A549 (cell line): ENCODE measurements at regions not wholly inside any gene's neighbourhood (a gene's known extent, or its start where the extent isn't known, plus 50 kb on each side); places are given as distances from the start of the nearest gene placed in this dataset.

ENCODE experiments used
- ATAC-seq, 2 experiments: fragments of 200-7000 bp in 1 of 2; fragments of >200 bp in 1 of 2; cut with Nextera tagmentation in 1 of 2; cut with Tn5 transposase in 1 of 2; 3 replicates each; pipeline versions ENCODE4 v1.8.0 to v1.9.1; 2018 to 2020; ENCODE audit warnings: mild to moderate bottlenecking in 1 of 2, moderate library complexity in 1 of 2
- CTCF ChIA-PET: fragments of 300-600 bp; sonication (Branson Sonifier 250); formaldehyde crosslinking; extraction: SDS; loops from one replicate; lab custom pipeline; 2021; ENCODE audit warnings: antibody characterized with exemption, inconsistent platforms; lab: Yijun Ruan, JAX
- POLR2A ChIA-PET: fragments of 350-600 bp; formaldehyde crosslinking; extraction: SDS; loops from one replicate; lab custom pipeline; 2021; ENCODE audit warnings: antibody characterized with exemption, inconsistent platforms; lab: Yijun Ruan, JAX
- DNase-seq, 2 experiments: peaks; one replicate each; pipeline versions ENCODE4 v3.0.0 to v3.0.0-alpha.2; 2011 to 2016; ENCODE audit warnings: low read depth in 1 of 2, low spot score in 1 of 2
- FAIRE-seq: peaks from 2 replicates; lab custom pipeline; 2011; peaks lifted over from hg19 to GRCh38; lab: Jason Lieb, UNC
- H3K27ac ChIP-seq, 2 experiments: fragments of >200 bp; sonication (Bioruptor Twin); formaldehyde crosslinking; 3 replicates each; pipeline ENCODE4 v1.5.1; 2016 to 2017
- H3K4me1 ChIP-seq: fragments of >200 bp; sonication (Bioruptor Twin); formaldehyde crosslinking; 3 replicates; pipeline ENCODE4 v1.6.1; 2016
- H3K4me2 ChIP-seq: fragments of >200 bp; sonication (Bioruptor Twin); formaldehyde crosslinking; 3 replicates; pipeline ENCODE4 v1.6.1; 2016
- H3K4me3 ChIP-seq: fragments of >200 bp; sonication (Bioruptor Twin); formaldehyde crosslinking; 3 replicates; pipeline ENCODE4 v1.5.1; 2016
- H3K9me3 ChIP-seq: fragments of >200 bp; sonication (Bioruptor Twin); formaldehyde crosslinking; 3 replicates; pipeline ENCODE4 v1.6.1; 2016
- CHD2 ChIP-seq: fragments of 150-350 bp; IDR thresholded peaks from 2 replicates; pipeline ENCODE4 v1.6.1; 2014; ENCODE audit warnings: low read length; ENCODE audit not compliant: partially characterized antibody
- CHD4 ChIP-seq: fragments of 200-600 bp; sonication (generic); IDR thresholded peaks from 2 replicates; pipeline ENCODE4 v1.6.1; 2016; ENCODE audit warnings: antibody characterized with exemption, mild to moderate bottlenecking, borderline replicate concordance
- EHF ChIP-seq: fragments of 250-450 bp; sonication (Bioruptor Pico); IDR thresholded peaks from 2 replicates; pipeline ENCODE4 v1.5.0; 2020; ENCODE audit warnings: mild to moderate bottlenecking
- EHMT2 ChIP-seq: fragments of 200-600 bp; sonication (generic); IDR thresholded peaks from 2 replicates; pipeline ENCODE4 v1.6.1; 2016; ENCODE audit warnings: antibody characterized with exemption, low read depth, mild to moderate bottlenecking, moderate library complexity
- FOXS1 ChIP-seq: fragments of 250-450 bp; sonication (Bioruptor Pico); IDR thresholded peaks from 2 replicates; pipeline ENCODE4 v1.5.0; 2020; ENCODE audit warnings: mild to moderate bottlenecking, moderate library complexity
- HEYL ChIP-seq: fragments of 250-450 bp; sonication (Bioruptor Pico); IDR thresholded peaks from 2 replicates; pipeline ENCODE4 v1.8.0; 2021; ENCODE audit warnings: mild to moderate bottlenecking, moderate library complexity
- HOXB13 ChIP-seq: fragments of 250-450 bp; sonication (Bioruptor Pico); IDR thresholded peaks from 2 replicates; pipeline ENCODE4 v1.5.0; 2020; ENCODE audit warnings: low read depth, mild to moderate bottlenecking, moderate library complexity
- HOXB5 ChIP-seq: fragments of 250-450 bp; sonication (Bioruptor Pico); IDR thresholded peaks from 2 replicates; pipeline ENCODE4 v1.5.0; 2020; ENCODE audit warnings: mild to moderate bottlenecking, moderate library complexity
- JUN ChIP-seq, 2 experiments: fragments of >200 bp; sonication (Bioruptor Twin); formaldehyde crosslinking; IDR thresholded peaks; 2 replicates in 1 of 2; 3 replicates in 1 of 2; pipeline ENCODE4 v1.6.1; 2016 to 2017
- MAFK ChIP-seq: fragments of 450-650 bp; IDR thresholded peaks from 2 replicates; pipeline ENCODE4 v1.6.1; 2014; ENCODE audit not compliant: partially characterized antibody
- MYC ChIP-seq: IDR thresholded peaks from 2 replicates; pipeline ENCODE4 v1.6.1; 2012; ENCODE audit warnings: mild to moderate bottlenecking, inconsistent platforms, low read length, improper control_type of control experiment, borderline replicate concordance
- PHF8 ChIP-seq: fragments of 200-600 bp; sonication (generic); IDR thresholded peaks from 2 replicates; pipeline ENCODE4 v1.6.1; 2016; ENCODE audit warnings: low read depth, mild to moderate bottlenecking, antibody characterized with exemption, moderate library complexity, borderline replicate concordance
- POLR2A ChIP-seq: IDR thresholded peaks from 2 replicates; pipeline ENCODE4 v1.6.1; 2012; ENCODE audit warnings: mild to moderate bottlenecking, low read length
- POLR2AphosphoS2 ChIP-seq: conservative IDR thresholded peaks from 2 replicates; pipeline ENCODE4 v1.6.1; 2012; ENCODE audit warnings: low read length, improper control_type of control experiment, inconsistent platforms
- RARB ChIP-seq: fragments of 250-450 bp; sonication (Bioruptor Pico); IDR thresholded peaks from 2 replicates; pipeline ENCODE4 v1.8.0; 2021; ENCODE audit warnings: mild to moderate bottlenecking, moderate library complexity
- SREBF2 ChIP-seq: fragments of 450-650 bp; IDR thresholded peaks from 2 replicates; pipeline ENCODE4 v1.6.1; 2014; ENCODE audit warnings: mild to moderate bottlenecking, moderate library complexity
- TFCP2L1 ChIP-seq: fragments of 250-450 bp; sonication (Bioruptor Pico); IDR thresholded peaks from 2 replicates; pipeline ENCODE4 v1.5.0; 2021; ENCODE audit warnings: mild to moderate bottlenecking
- ZC3H11A ChIP-seq: fragments of 450-650 bp; IDR thresholded peaks from 2 replicates; pipeline ENCODE4 v1.6.1; 2014; ENCODE audit warnings: antibody characterized with exemption, mild to moderate bottlenecking
- ZNF302 ChIP-seq: fragments of 250-450 bp; sonication (Bioruptor Pico); IDR thresholded peaks from 2 replicates; pipeline ENCODE4 v1.9.0; 2021; ENCODE audit warnings: inconsistent platforms, mild to moderate bottlenecking, moderate library complexity
- ZSCAN20 ChIP-seq: fragments of 250-450 bp; sonication (Bioruptor Pico); IDR thresholded peaks from 2 replicates; pipeline ENCODE4 v1.8.0; 2022; ENCODE audit warnings: mild to moderate bottlenecking, moderate library complexity
- WGBS: methylation state at CpG from one replicate; pipeline ENCODE4 v1.1.6; 2017; ENCODE audit errors: missing lambda C conversion rate; 5-methylcytosine and 5-hydroxymethylcytosine counted together
- TF ChIP-seq, protein P1 (sequence below): fragments of >200 bp; sonication (Bioruptor Twin); formaldehyde crosslinking; IDR thresholded peaks from 2 replicates; pipeline ENCODE4 v1.6.1; 2016
- TF ChIP-seq, protein P2 (sequence below): IDR thresholded peaks from 2 replicates; pipeline ENCODE4 v1.6.1; 2012; ENCODE audit warnings: low read depth, borderline replicate concordance
- TF ChIP-seq, protein P3 (sequence below): fragments of 200-600 bp; sonication (generic); IDR thresholded peaks from 2 replicates; pipeline ENCODE4 v1.6.1; 2016; ENCODE audit warnings: antibody characterized with exemption, mild to moderate bottlenecking, moderate library complexity
- TF ChIP-seq, protein P4 (sequence below): fragments of 150-350 bp; IDR thresholded peaks from 2 replicates; pipeline ENCODE4 v1.6.1; 2014; ENCODE audit warnings: low read depth, mild to moderate bottlenecking, low read length
- TF ChIP-seq, protein P5 (sequence below): fragments of 250-450 bp; sonication (Bioruptor Pico); IDR thresholded peaks from 2 replicates; pipeline ENCODE4 v1.5.0; 2020; ENCODE audit warnings: low read depth, mild to moderate bottlenecking, moderate library complexity

DNA sequence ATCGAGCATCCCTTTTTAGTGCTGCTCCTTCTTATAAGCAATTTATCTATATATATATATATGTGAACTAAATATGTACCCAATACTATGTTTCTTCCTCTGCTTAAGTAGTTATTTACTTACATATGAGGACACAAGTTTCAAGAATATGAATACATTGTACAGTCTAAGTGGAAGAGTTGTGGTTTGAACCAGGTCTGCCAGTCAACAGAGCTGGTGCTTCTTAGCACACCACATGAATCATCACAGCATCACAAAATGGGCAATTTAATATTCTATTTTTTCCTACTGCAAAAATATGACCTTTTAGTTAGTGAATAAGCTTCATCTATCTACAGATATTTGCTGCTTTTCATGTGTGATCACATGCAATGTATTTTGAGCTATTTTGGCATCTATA, 64.4 kb upstream of the SPAG16 start:
- no peak for DNase-seq
- TF ChIP-seq POLR2A = no peak
- TF ChIP-seq POLR2AphosphoS2 = no peak
- TF ChIP-seq CHD4 = no peak
- no peak for TF ChIP-seq EHMT2
- FAIRE-seq = no peak
- no peaks in the 10 kb centered on the region for H3K4me1 ChIP-seq
- H3K4me2 ChIP-seq = no peak overlapping the region
- ATAC-seq = no peak
- 3% methylated on average over 1 of the region's 1 CpG for WGBS
- ChIA-PET CTCF (no interaction called here), POLR2A (no interaction called here)
- H3K27ac ChIP-seq = no peak overlapping the region
- no peak overlapping the region for H3K4me3 ChIP-seq
- H3K9me3 ChIP-seq = no peaks in the 10 kb centered on the region

DNA sequence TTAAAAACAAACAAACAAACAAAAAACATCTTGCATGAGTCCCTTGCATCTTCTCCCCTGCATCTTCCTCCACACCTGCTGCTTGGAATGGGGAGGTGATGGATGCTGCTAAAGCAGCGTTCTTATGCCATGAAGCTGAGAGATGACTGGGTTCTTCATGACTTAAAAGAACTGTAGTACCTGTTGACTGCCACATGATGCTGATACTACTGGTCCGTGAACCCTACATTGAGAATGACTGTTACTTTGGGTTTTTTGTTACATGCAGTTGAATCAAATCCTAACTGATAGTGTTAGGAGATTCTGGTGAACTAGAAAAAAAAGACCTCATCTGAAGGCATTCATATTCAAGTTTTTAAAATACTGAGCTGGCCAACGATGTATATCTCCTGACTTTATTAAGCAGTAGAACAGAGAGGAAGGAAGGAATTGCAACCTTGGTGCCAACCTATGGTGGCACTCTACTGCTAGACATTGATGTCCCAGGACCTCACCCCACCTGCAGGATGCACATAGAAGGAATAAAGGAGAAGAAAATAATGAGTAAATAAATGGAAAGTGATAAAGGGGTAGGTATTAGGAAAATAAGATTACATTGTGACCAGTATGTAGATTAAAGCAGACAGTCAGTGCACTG, 63.2 kb upstream of the SPAG16 start:
- 32% methylated on average over 3 of the region's 3 CpGs for WGBS
- FAIRE-seq = no peak
- TF ChIP-seq MYC = no peak
- TF ChIP-seq TFCP2L1 (CRISPR knock-in tag) = no peak
- TF ChIP-seq EHF (CRISPR knock-in tag) = no peak
- TF ChIP-seq, protein P1, sequence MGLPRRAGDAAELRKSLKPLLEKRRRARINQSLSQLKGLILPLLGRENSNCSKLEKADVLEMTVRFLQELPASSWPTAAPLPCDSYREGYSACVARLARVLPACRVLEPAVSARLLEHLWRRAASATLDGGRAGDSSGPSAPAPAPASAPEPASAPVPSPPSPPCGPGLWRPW = no peak
- TF ChIP-seq, protein P2, sequence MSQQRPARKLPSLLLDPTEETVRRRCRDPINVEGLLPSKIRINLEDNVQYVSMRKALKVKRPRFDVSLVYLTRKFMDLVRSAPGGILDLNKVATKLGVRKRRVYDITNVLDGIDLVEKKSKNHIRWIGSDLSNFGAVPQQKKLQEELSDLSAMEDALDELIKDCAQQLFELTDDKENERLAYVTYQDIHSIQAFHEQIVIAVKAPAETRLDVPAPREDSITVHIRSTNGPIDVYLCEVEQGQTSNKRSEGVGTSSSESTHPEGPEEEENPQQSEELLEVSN = no peak
- no peak for TF ChIP-seq ZSCAN20
- TF ChIP-seq JUN (IDR thresholded peaks at IDR 0.05) = no peak
- no peak for TF ChIP-seq EHMT2
- TF ChIP-seq, protein P3, sequence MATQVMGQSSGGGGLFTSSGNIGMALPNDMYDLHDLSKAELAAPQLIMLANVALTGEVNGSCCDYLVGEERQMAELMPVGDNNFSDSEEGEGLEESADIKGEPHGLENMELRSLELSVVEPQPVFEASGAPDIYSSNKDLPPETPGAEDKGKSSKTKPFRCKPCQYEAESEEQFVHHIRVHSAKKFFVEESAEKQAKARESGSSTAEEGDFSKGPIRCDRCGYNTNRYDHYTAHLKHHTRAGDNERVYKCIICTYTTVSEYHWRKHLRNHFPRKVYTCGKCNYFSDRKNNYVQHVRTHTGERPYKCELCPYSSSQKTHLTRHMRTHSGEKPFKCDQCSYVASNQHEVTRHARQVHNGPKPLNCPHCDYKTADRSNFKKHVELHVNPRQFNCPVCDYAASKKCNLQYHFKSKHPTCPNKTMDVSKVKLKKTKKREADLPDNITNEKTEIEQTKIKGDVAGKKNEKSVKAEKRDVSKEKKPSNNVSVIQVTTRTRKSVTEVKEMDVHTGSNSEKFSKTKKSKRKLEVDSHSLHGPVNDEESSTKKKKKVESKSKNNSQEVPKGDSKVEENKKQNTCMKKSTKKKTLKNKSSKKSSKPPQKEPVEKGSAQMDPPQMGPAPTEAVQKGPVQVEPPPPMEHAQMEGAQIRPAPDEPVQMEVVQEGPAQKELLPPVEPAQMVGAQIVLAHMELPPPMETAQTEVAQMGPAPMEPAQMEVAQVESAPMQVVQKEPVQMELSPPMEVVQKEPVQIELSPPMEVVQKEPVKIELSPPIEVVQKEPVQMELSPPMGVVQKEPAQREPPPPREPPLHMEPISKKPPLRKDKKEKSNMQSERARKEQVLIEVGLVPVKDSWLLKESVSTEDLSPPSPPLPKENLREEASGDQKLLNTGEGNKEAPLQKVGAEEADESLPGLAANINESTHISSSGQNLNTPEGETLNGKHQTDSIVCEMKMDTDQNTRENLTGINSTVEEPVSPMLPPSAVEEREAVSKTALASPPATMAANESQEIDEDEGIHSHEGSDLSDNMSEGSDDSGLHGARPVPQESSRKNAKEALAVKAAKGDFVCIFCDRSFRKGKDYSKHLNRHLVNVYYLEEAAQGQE = no peak
- TF ChIP-seq POLR2AphosphoS2 = no peak
- ChIA-PET POLR2A (no interaction called here), CTCF (no interaction called here)
- Histone ChIP-seq H3K4me3 (no peak overlapping the region), H3K9me3 (no peaks in the 10 kb centered on the region), H3K4me1 (no peaks in the 10 kb centered on the region), H3K4me2 (no peak overlapping the region), H3K27ac (no peak overlapping the region)
- peak; percentile 54 to 56; a peak in 4 of 6 replicates for ATAC-seq
- DNase-seq = no peak

DNA sequence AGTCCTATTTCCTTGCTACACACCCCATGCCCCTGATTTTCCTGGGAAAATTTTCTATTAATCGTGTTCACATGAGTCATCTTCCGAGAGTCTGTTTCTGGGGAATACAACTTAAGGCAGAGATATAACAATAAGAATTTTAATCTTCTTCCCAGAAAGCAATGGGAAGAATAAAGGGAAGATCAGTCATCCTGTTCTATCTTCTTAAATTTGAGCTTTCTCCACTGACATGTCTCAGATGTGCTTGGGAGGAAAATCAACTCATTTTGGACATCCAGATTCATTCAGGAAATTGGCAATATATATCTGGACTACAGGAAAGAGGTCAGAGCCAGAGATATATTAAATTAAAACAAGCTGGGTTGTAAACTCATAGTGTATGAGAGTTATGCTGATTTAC, 62.3 kb upstream of the SPAG16 start:
- ChIA-PET CTCF (no interaction called here), POLR2A (no interaction called here)
- TF ChIP-seq ZSCAN20 = no peak
- TF ChIP-seq CHD2 = no peak
- TF ChIP-seq PHF8 = no peak
- TF ChIP-seq HEYL (CRISPR knock-in tag) = no peak
- no peak for ATAC-seq
- H3K4me1 ChIP-seq = no peaks in the 10 kb centered on the region
- H3K9me3 ChIP-seq = no peaks in the 10 kb centered on the region
- WGBS = 67% methylated on average over 2 of the region's 2 CpGs
- H3K4me3 ChIP-seq = no peak overlapping the region
- DNase-seq = no peak
- H3K4me2 ChIP-seq = no peak overlapping the region
- no peak overlapping the region for H3K27ac ChIP-seq
- no peak for FAIRE-seq

DNA sequence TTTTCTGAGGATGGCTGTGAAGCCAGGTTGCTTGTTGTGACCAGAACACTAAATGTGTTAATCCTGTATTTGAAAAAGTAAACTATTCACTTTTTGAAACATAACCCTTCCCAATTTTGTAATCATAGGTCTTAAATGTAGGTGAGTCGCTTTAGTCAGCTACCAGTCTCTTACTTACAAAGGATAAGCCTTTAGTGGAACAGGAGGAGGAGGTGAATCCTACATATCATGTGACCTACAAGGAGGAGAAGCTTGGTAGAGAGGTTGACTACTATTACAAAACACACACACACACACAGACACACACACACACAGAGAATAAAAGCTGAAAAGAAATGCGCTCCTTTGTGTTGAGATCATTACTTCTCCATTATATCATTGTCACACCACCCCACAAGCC, 59.9 kb upstream of the SPAG16 start:
- no peak overlapping the region for H3K4me3 ChIP-seq
- ChIA-PET CTCF (no interaction called here), POLR2A (no interaction called here)
- no peak for FAIRE-seq
- 67% methylated on average over 2 of the region's 2 CpGs for WGBS
- no peak for DNase-seq
- H3K27ac ChIP-seq = no peak overlapping the region
- ATAC-seq = no peak
- no peak overlapping the region for H3K4me2 ChIP-seq
- H3K9me3 ChIP-seq = no peaks in the 10 kb centered on the region
- H3K4me1 ChIP-seq = no peaks in the 10 kb centered on the region
- TF ChIP-seq ZNF302 (CRISPR knock-in tag) = no peak
- no peak for TF ChIP-seq ZSCAN20
- no peak for TF ChIP-seq MAFK
- TF ChIP-seq, protein P4, sequence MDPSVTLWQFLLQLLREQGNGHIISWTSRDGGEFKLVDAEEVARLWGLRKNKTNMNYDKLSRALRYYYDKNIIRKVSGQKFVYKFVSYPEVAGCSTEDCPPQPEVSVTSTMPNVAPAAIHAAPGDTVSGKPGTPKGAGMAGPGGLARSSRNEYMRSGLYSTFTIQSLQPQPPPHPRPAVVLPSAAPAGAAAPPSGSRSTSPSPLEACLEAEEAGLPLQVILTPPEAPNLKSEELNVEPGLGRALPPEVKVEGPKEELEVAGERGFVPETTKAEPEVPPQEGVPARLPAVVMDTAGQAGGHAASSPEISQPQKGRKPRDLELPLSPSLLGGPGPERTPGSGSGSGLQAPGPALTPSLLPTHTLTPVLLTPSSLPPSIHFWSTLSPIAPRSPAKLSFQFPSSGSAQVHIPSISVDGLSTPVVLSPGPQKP = no peak
- no peak for TF ChIP-seq POLR2A
- TF ChIP-seq EHMT2 = no peak
- TF ChIP-seq, protein P5, sequence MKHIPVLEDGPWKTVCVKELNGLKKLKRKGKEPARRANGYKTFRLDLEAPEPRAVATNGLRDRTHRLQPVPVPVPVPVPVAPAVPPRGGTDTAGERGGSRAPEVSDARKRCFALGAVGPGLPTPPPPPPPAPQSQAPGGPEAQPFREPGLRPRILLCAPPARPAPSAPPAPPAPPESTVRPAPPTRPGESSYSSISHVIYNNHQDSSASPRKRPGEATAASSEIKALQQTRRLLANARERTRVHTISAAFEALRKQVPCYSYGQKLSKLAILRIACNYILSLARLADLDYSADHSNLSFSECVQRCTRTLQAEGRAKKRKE (CRISPR knock-in tag) = no peak
- TF ChIP-seq HOXB5 (CRISPR knock-in tag) = no peak
- TF ChIP-seq RARB (CRISPR knock-in tag) = no peak
- TF ChIP-seq JUN (IDR thresholded peaks at IDR 0.05) = no peak
- no peak for TF ChIP-seq FOXS1 (CRISPR knock-in tag)
- no peak for TF ChIP-seq SREBF2
- TF ChIP-seq HOXB13 (CRISPR knock-in tag) = no peak
- no peak for TF ChIP-seq ZC3H11A
- no peak for TF ChIP-seq HEYL (CRISPR knock-in tag)
